ENCODE measurements at regions not wholly inside any gene's neighbourhood (a gene's known extent, or its start where the extent isn't known, plus 50 kb on each side); places are given as distances from the start of the nearest gene placed in this dataset.
"Not testable (repeated sequence)": the region's sequence is repeated elsewhere in the genome, so short reads cannot be mapped to it uniquely, and the experiment has no call there.

- DNase-seq (ENCODE audit: low spot score in 2 of 2) = no peak
- intact Hi-C loops (cut with DNase I; ENCODE audit: low total_unique reads) = no loop called here
- TF ChIP-seq CTCF (IDR thresholded peaks at IDR 0.05) (no peak), POLR2A (IDR thresholded peaks at IDR 0.05) (no peak)
- 74 to 76% methylated on average over 11 of the region's 11 CpGs for WGBS, 2 donors
- H3K4me3 ChIP-seq (ENCODE audit: low read depth, poor library complexity, severe bottlenecking) = no peak overlapping the region
These were observed 250.5 kb downstream of the RAB11FIP2 start for GRCh38 chr10:117796130-117796745.

- no peak for DNase-seq (ENCODE audit: low spot score in 2 of 2)
- WGBS, 2 donors = 64 to 70% methylated on average over 10 of the region's 10 CpGs
- H3K4me3 ChIP-seq (ENCODE audit: low read depth, poor library complexity, severe bottlenecking) = no peak overlapping the region
- intact Hi-C loops (cut with DNase I; ENCODE audit: low total_unique reads) = no loop called here
- TF ChIP-seq CTCF (IDR thresholded peaks at IDR 0.05) (no peak), POLR2A (IDR thresholded peaks at IDR 0.05) (no peak)
These were observed 249.4 kb downstream of the RAB11FIP2 start for GRCh38 chr10:117797296-117797695.

- no peak for DNase-seq (ENCODE audit: low spot score in 2 of 2)
- intact Hi-C loops (cut with DNase I; ENCODE audit: low total_unique reads) = no loop called here
- WGBS, 2 donors = 63 to 64% methylated on average over 7 of the region's 7 CpGs
- no peak overlapping the region for H3K4me3 ChIP-seq (ENCODE audit: low read depth, poor library complexity, severe bottlenecking)
- TF ChIP-seq CTCF (IDR thresholded peaks at IDR 0.05) (no peak), POLR2A (IDR thresholded peaks at IDR 0.05) (no peak)
These were observed 245.1 kb downstream of the RAB11FIP2 start for GRCh38 chr10:117801691-117802090.

GRCh38 chr10:117804470-117805011 is 242.2 kb downstream of the RAB11FIP2 start:
- WGBS, 2 donors = 50 to 53% methylated on average over 13 of the region's 13 CpGs
- peak; percentile 15 to 63 for DNase-seq (ENCODE audit: low spot score in 2 of 2)
- intact Hi-C loops (cut with DNase I; ENCODE audit: low total_unique reads) = no loop called here
- H3K4me3 ChIP-seq (ENCODE audit: low read depth, poor library complexity, severe bottlenecking) = no peak overlapping the region
- TF ChIP-seq POLR2A (IDR thresholded peaks at IDR 0.05) = no peak
- no peak for TF ChIP-seq CTCF (IDR thresholded peaks at IDR 0.05)

- intact Hi-C loops (cut with DNase I; ENCODE audit: low total_unique reads) = no loop called here
- WGBS, 2 donors = 89 to 90% methylated on average over 13 of the region's 13 CpGs
- TF ChIP-seq POLR2A (IDR thresholded peaks at IDR 0.05) = no peak
- TF ChIP-seq CTCF (IDR thresholded peaks at IDR 0.05) = no peak
- no peak overlapping the region for H3K4me3 ChIP-seq (ENCODE audit: low read depth, poor library complexity, severe bottlenecking)
- DNase-seq (ENCODE audit: low spot score in 2 of 2) = peak in 1 of 2 donors; percentile 57
These were observed 241.6 kb downstream of the RAB11FIP2 start for GRCh38 chr10:117805139-117805538.

- DNase-seq (ENCODE audit: low spot score in 2 of 2) = peak in 1 of 2 donors; percentile 20
- TF ChIP-seq POLR2A (IDR thresholded peaks at IDR 0.05) (no peak), CTCF (IDR thresholded peaks at IDR 0.05) (no peak)
- H3K4me3 ChIP-seq (ENCODE audit: low read depth, poor library complexity, severe bottlenecking) = no peak overlapping the region
- 70 to 76% methylated on average over 4 of the region's 4 CpGs for whole genome bisulfite sequencing, 2 donors
- intact Hi-C loops (cut with DNase I; ENCODE audit: low total_unique reads) = no loop called here
These were observed 239.3 kb downstream of the RAB11FIP2 start for GRCh38 chr10:117807441-117807840.

GRCh38 chr10:117815816-117816215 is 230.9 kb downstream of the RAB11FIP2 start:
- intact Hi-C loops (cut with DNase I; ENCODE audit: low total_unique reads); H3K4me3 ChIP-seq (ENCODE audit: low read depth, poor library complexity, severe bottlenecking): not testable (repeated sequence)
- 51 to 63% methylated on average over 2 of the region's 2 CpGs for WGBS, 2 donors
- peak in 1 of 2 donors; percentile 3 for DNase-seq (ENCODE audit: low spot score in 2 of 2)

All from lower leg skin (tissue), 4 donors.